Prostate gland (tissue), 2 donors: ENCODE measurements at regions not wholly inside any gene's neighbourhood (a gene's known extent, or its start where the extent isn't known, plus 50 kb on each side); places are given as distances from the start of the nearest gene placed in this dataset.

Experiments used
- DNase-seq: peaks from one replicate; pipeline ENCODE4 v3.0.0-alpha.2; 2019; ENCODE audit warnings: low spot score
- H3K27ac ChIP-seq, 2 donors: fragments of 200-600 bp; sonication (generic); 2 replicates each; pipeline ENCODE4 v1.5.1; 2017 to 2019
- H3K27me3 ChIP-seq: fragments of 200-600 bp; sonication (generic); replicated peaks from 2 replicates; pipeline ENCODE4 v1.5.1; 2019; ENCODE audit not compliant: insufficient read depth
- H3K36me3 ChIP-seq, 2 donors: fragments of 200-600 bp; sonication (generic); 1 replicate in 1 of 2; 2 replicates in 1 of 2; pipeline versions ENCODE4 v1.5.1 to v1.8.1; 2017 to 2019
- H3K4me1 ChIP-seq: fragments of 200-600 bp; sonication (generic); replicated peaks from 2 replicates; pipeline ENCODE4 v1.5.1; 2019
- H3K4me3 ChIP-seq, 2 donors: fragments of 200-600 bp; sonication (generic); 2 replicates each; pipeline ENCODE4 v1.5.1; 2017 to 2019
- H3K9me3 ChIP-seq: fragments of 200-600 bp; sonication (generic); 2 replicates; pipeline ENCODE4 v1.5.1; 2017
- CTCF ChIP-seq, 4 experiments: fragments of 200-600 bp in 2 of 4; fragments of 450-650 bp in 2 of 4; sonication (generic) in 2 of 4; IDR thresholded peaks; 1 replicate in 3 of 4; 2 replicates in 1 of 4; pipeline ENCODE4 v1.5.1; 2016 to 2019; ENCODE audit warnings: antibody characterized with exemption in 4 of 4, mild to moderate bottlenecking in 2 of 4, moderate library complexity in 2 of 4
- POLR2A ChIP-seq: fragments of 450-650 bp; IDR thresholded peaks from one replicate; pipeline ENCODE4 v1.6.1; 2016; ENCODE audit warnings: antibody characterized with exemption, mild to moderate bottlenecking
- POLR2AphosphoS5 ChIP-seq: sonication (generic); formaldehyde crosslinking; IDR thresholded peaks from one replicate; pipeline ENCODE4 v1.6.1; 2017; ENCODE audit warnings: antibody characterized with exemption
- WGBS: methylation state at CpG from one replicate; pipeline ENCODE4 v1.1.5; 2018; 5-methylcytosine and 5-hydroxymethylcytosine counted together
- intact Hi-C: fragments of 100-400 bp; cut with DNase I; formaldehyde crosslinking; loops from one replicate; pipeline ENCODE4 v1.14.2; 2022

- Histone ChIP-seq H3K27ac (no peak overlapping the region), H3K4me3 (no peak overlapping the region), H3K9me3 (no peaks in the 10 kb centered on the region), H3K36me3 (no peaks in the 10 kb centered on the region), H3K4me1 (no peaks in the 10 kb centered on the region), H3K27me3 (no peaks in the 10 kb centered on the region)
- TF ChIP-seq POLR2A (no peak), POLR2AphosphoS5 (no peak), CTCF (IDR thresholded peaks at IDR 0.05) (no peak)
- 87% methylated on average over 2 of the region's 2 CpGs for WGBS
- DNase-seq, result no peak
- intact Hi-C loops, result no loop called here
Measured at GRCh38 chr2:194363878-194364277, 1293.1 kb upstream of the SLC39A10 start.

GRCh38 chr2:194363295-194363694 lies 1293.7 kb upstream of the SLC39A10 start:
- TF ChIP-seq CTCF (IDR thresholded peaks at IDR 0.05), result no peak
- no peak for TF ChIP-seq POLR2A
- TF ChIP-seq POLR2AphosphoS5, result no peak
- intact Hi-C loops, result no loop called here
- H3K27ac ChIP-seq, result no peak overlapping the region

GRCh38 chr2:194352505-194352904 lies 1304.5 kb upstream of the SLC39A10 start:
- Histone ChIP-seq H3K27ac (no peak overlapping the region), H3K36me3 (no peaks in the 10 kb centered on the region), H3K4me3 (no peak overlapping the region), H3K9me3 (no peaks in the 10 kb centered on the region), H3K4me1 (no peaks in the 10 kb centered on the region), H3K27me3 (peaks cover 2% of the 10 kb centered on the region)
- DNase-seq, result no peak
- TF ChIP-seq CTCF (IDR thresholded peaks at IDR 0.05) (no peak), POLR2AphosphoS5 (no peak), POLR2A (no peak)
- intact Hi-C loops, result no loop called here
- WGBS, result 75% methylated on average over 1 of the region's 1 CpG

More at GRCh38 chr2:194363295-194363694, 1293.7 kb upstream of the SLC39A10 start:
- Histone ChIP-seq H3K4me1 (no peaks in the 10 kb centered on the region), H3K27me3 (no peaks in the 10 kb centered on the region), H3K36me3 (no peaks in the 10 kb centered on the region), H3K9me3 (no peaks in the 10 kb centered on the region), H3K4me3 (no peak overlapping the region)
- no peak for DNase-seq

- Histone ChIP-seq H3K27ac (no peak overlapping the region), H3K4me3 (no peak overlapping the region), H3K4me1 (no peaks in the 10 kb centered on the region), H3K36me3 (no peaks in the 10 kb centered on the region), H3K27me3 (no peaks in the 10 kb centered on the region), H3K9me3 (no peaks in the 10 kb centered on the region)
- no peak for TF ChIP-seq POLR2A
- TF ChIP-seq POLR2AphosphoS5, result no peak
- no peak for TF ChIP-seq CTCF (IDR thresholded peaks at IDR 0.05)
- 35% methylated on average over 1 of the region's 1 CpG for WGBS
- intact Hi-C loops, result no loop called here
- DNase-seq, result no peak
Measured at GRCh38 chr2:194346193-194346592, 1310.8 kb upstream of the SLC39A10 start.

- Histone ChIP-seq H3K4me1 (no peaks in the 10 kb centered on the region), H3K36me3 (no peaks in the 10 kb centered on the region), H3K4me3 (no peak overlapping the region), H3K27ac (no peak overlapping the region), H3K9me3 (no peaks in the 10 kb centered on the region), H3K27me3 (no peaks in the 10 kb centered on the region)
- WGBS, result 84% methylated on average over 2 of the region's 2 CpGs
- intact Hi-C loops, result no loop called here
- no peak for TF ChIP-seq CTCF (IDR thresholded peaks at IDR 0.05)
- DNase-seq, result no peak
Measured at GRCh38 chr2:194345347-194345746, 1311.7 kb upstream of the SLC39A10 start.
